ENCODE measurements at regions not wholly inside any gene's neighbourhood (a gene's known extent, or its start where the extent isn't known, plus 50 kb on each side); places are given as distances from the start of the nearest gene placed in this dataset.

DNA sequence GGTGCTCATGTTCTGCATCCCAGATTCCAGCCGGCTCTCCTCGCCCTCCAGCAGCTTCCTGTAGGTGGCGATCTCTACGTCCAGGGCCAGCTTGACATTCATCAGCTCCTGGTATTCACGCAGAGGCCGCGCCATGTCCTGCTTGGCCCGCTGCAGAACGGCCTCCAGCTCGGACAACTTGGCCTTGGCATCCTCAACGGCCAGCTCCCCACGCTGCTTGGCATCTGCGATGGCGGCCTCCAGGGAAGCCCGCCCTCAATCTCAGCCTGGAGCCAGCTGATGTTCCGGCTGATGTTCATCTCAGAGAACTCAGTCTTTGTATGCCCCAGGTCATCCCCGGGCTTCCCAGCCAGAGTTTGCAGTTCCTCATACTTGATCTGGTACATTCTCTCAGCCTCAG lies 431.8 kb upstream of the DIPK2B start:
- Histone ChIP-seq H3K27ac (ENCODE audit: insufficient read length, low read depth, low read length) (no peak overlapping the region), H3K79me2 (ENCODE audit: insufficient read depth, low read length) (no peaks in the 10 kb centered on the region), H2BK20ac (ENCODE audit: low read depth, low read length, poor library complexity, severe bottlenecking) (no peak overlapping the region), H3K27me3 (ENCODE audit: insufficient read depth, low read length) (no peaks in the 10 kb centered on the region), H4K5ac (ENCODE audit: insufficient read length, low read depth, low read length) (no peak overlapping the region), H2AFZ (ENCODE audit: low read length) (no peak overlapping the region), H3K18ac (ENCODE audit: insufficient read length, low read depth, low read length) (no peak overlapping the region), H4K91ac (ENCODE audit: insufficient read length, low read depth, low read length) (no peak overlapping the region), H3K56ac (ENCODE audit: insufficient read length, low read depth, low read length) (no peak overlapping the region), H3K23ac (ENCODE audit: insufficient read length, low read depth, low read length) (no peak overlapping the region), H3K4me2 (ENCODE audit: insufficient read depth, insufficient read length, low read length) (no peak overlapping the region), H3K9ac (ENCODE audit: extremely low read depth, insufficient read length, low read length) (no peak overlapping the region), H2AK5ac (ENCODE audit: insufficient read length, low read length) (no peak overlapping the region), H2BK12ac (ENCODE audit: insufficient read length, low read depth, low read length) (no peak overlapping the region), H3T11ph (ENCODE audit: low read length) (no peak overlapping the region), H2BK5ac (ENCODE audit: insufficient read length, low read length) (no peak overlapping the region), H3K23me2 (ENCODE audit: insufficient read length, low read depth, low read length, poor library complexity, severe bottlenecking) (no peaks in the 10 kb centered on the region), H3K14ac (ENCODE audit: insufficient read depth, low read length) (no peak overlapping the region), H3K4me1 (ENCODE audit: insufficient read depth, low read length) (no peaks in the 10 kb centered on the region), H2BK120ac (ENCODE audit: low read depth, low read length, poor library complexity, severe bottlenecking) (no peak overlapping the region), H3K79me1 (ENCODE audit: insufficient read depth, low read depth, low read length, poor library complexity, severe bottlenecking) (no peaks in the 10 kb centered on the region), H2BK15ac (ENCODE audit: low read depth, low read length) (no peak overlapping the region), H4K20me1 (ENCODE audit: control insufficient read depth, insufficient read depth, insufficient read length) (no peaks in the 10 kb centered on the region), H4K8ac (replicated peaks; ENCODE audit: insufficient read length, low read depth, low read length) (no peak overlapping the region), H3K4ac (ENCODE audit: low read depth, low read length) (no peak overlapping the region), H3K9me3 (ENCODE audit: control insufficient read depth, low read depth, low read length) (no peaks in the 10 kb centered on the region)
- WGBS (ENCODE audit: extremely low coverage, insufficient read length, low lambda C conversion rate): no CpG with 5 or more reads among the region's 17 CpGs
- peak; percentile 25 for DNase-seq
- peaks cover 11 to 18% (median 14%) of the 10 kb centered on the region in 3 experiments for H3K36me3 Mint-ChIP-seq (ENCODE audit: insufficient read depth in 1 of 3, low read depth in 3 of 3)
- H3K4me3 Mint-ChIP-seq: no peak overlapping the region
- H3K27ac Mint-ChIP-seq: no peak overlapping the region
- H3K4me1 Mint-ChIP-seq: no peaks in the 10 kb centered on the region
- peak; percentile 38; the same call in 2 of the 3 replicates for TF ChIP-seq CTCF (conservative IDR thresholded peaks at IDR 0.05)
- H3K9me3 Mint-ChIP-seq: peaks cover 72 to 75% of the 10 kb centered on the region in 2 experiments
- no peaks in the 10 kb centered on the region; the same call in 1 of the 2 replicates for H3K27me3 Mint-ChIP-seq (ENCODE audit: low read depth)
